ENCODE measurements at regions not wholly inside any gene's neighbourhood (a gene's known extent, or its start where the extent isn't known, plus 50 kb on each side); places are given as distances from the start of the nearest gene placed in this dataset.

DNA sequence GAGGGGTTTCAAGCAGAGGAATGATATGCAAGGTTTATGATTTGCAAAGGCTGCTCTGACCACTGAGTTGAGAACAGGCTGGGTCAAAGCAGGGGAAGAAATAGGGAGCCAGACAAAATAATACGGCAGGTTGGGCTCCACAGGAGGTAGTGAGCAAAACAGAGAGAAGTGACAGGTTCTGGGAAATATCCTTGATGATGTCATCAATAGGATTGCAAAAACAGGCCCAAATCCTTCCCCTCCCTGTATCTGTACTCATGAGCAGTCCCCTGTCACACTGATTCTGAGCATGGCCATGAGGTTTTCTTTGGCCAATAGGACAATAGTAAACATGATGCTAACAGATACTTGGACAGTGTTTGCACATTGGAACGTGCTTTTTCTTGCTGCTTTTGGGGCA is 471.8 kb upstream of the BRINP1 start:
- Mint-ChIP-seq H3K27me3 (peaks cover 0 to 9% (median 3%) of the 10 kb centered on the region in 5 donors), H3K36me3 (no peaks in the 10 kb centered on the region), H3K9me3 (peaks cover 0 to 3% (median under 1%) of the 10 kb centered on the region in 9 donors), H3K4me3 (no peak overlapping the region), H3K4me1 (no peaks in the 10 kb centered on the region), H3K27ac (no peak overlapping the region)
- POLR2A ChIA-PET, result no interaction called here
- DNase-seq (no peak), ATAC-seq (no peak)

DNA sequence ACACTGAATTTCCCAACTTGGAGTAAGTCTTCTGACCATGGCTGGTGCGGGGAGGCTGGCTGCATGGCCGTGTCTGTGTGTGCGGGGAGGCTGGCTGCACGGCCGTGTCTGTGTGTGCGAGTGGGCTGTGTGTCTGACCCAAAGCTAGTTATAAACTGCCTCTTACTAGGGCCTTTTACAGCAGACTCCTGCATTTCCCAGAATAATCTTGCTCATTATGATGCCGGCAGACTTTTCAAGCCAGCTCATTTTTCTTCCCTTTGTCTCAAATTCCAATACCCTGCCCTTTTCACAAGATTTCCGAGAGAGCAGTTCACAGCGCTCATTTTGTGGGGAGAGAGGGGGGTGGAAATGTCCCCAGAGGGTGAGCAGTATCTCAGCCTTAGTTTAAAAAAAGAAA is 470.7 kb upstream of the BRINP1 start:
- DNase-seq (no peak), ATAC-seq (no peak)
- Mint-ChIP-seq H3K27me3 (peaks cover 0 to 9% (median 3%) of the 10 kb centered on the region in 5 donors), H3K9me3 (peaks cover 0 to 5% (median 0%) of the 10 kb centered on the region in 9 donors), H3K4me3 (no peak overlapping the region), H3K36me3 (no peaks in the 10 kb centered on the region), H3K27ac (no peak overlapping the region), H3K4me1 (no peaks in the 10 kb centered on the region)
- POLR2A ChIA-PET, result no interaction called here

- H3K4me1 Mint-ChIP-seq, result no peaks in the 10 kb centered on the region
- peaks cover 0 to 21% (median 4%) of the 10 kb centered on the region in 5 donors for H3K27me3 Mint-ChIP-seq
- no peak for DNase-seq
- ATAC-seq, result no peak
- H3K27ac Mint-ChIP-seq, result no peak overlapping the region
- H3K9me3 Mint-ChIP-seq, result peaks cover 0 to 7% (median 0%) of the 10 kb centered on the region in 9 donors
- no peak overlapping the region for H3K4me3 Mint-ChIP-seq
- POLR2A ChIA-PET, result no interaction called here
- H3K36me3 Mint-ChIP-seq, result no peaks in the 10 kb centered on the region
These were observed 469.0 kb upstream of the BRINP1 start for GRCh38 chr9:119838210-119838609.

GRCh38 chr9:119836036-119836435 is 466.8 kb upstream of the BRINP1 start:
- DNase-seq (no peak), ATAC-seq (no peak)
- POLR2A ChIA-PET, result no interaction called here
- Mint-ChIP-seq H3K36me3 (no peaks in the 10 kb centered on the region), H3K9me3 (peaks cover 0 to 7% (median 0%) of the 10 kb centered on the region in 9 donors), H3K27me3 (peaks cover 0 to 21% (median 6%) of the 10 kb centered on the region in 5 donors), H3K27ac (no peak overlapping the region), H3K4me3 (no peak overlapping the region), H3K4me1 (no peaks in the 10 kb centered on the region)

DNA sequence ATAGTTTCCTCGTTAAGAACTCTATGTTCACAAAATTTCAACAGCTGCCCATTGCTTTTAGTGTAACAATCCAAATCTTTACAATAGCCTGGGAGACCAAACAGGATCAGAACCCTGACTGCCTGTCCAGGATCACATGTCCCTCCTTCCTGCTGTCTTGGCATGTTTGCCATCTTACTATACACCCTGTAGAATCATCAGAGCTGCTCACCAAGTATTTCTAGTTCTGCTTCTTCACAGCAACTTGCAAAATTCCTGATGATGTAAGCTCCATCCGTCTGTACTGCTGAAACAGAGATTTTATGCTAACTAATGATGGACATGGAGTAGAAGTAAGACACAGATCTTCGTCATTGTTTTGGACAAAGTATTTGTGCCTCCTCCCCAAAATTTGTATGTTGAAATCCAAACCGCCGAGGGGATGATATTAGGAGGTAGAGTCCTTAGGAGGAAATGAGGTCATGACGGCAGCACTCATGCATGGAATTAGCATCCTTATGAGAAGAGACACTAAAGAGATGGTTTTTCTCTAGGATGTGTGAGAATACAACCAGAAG is 464.9 kb upstream of the BRINP1 start:
- ATAC-seq (no peak), DNase-seq (no peak)
- peaks cover 0 to 7% (median 0%) of the 10 kb centered on the region in 9 donors for H3K9me3 Mint-ChIP-seq
- H3K4me3 Mint-ChIP-seq, result no peak overlapping the region
- H3K27me3 Mint-ChIP-seq, result peaks cover 0 to 15% (median 3%) of the 10 kb centered on the region in 5 donors
- H3K27ac Mint-ChIP-seq, result no peak overlapping the region
- POLR2A ChIA-PET, result no interaction called here
- H3K36me3 Mint-ChIP-seq, result no peaks in the 10 kb centered on the region
- H3K4me1 Mint-ChIP-seq, result no peaks in the 10 kb centered on the region

DNA sequence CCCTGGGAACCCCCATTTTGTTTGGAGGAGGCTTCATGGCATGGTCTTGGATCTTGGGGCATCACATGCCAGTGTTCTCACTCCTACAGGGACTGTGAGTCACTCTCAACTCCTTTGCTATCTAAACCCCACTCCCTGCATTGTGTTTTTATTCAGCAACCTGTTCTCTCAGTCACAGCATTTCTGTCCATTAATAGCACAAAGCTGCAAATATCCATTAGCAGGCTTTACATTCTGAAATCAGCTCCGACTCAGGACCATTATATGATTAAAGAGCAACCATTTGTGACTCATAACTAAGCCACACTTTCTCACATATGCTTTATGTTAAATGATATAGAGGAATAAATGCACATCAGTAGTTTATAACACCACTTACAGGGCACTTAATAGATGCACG is 462.1 kb upstream of the BRINP1 start:
- H3K9me3 Mint-ChIP-seq, result peaks cover 0 to 7% (median 0%) of the 10 kb centered on the region in 9 donors
- H3K27ac Mint-ChIP-seq, result no peak overlapping the region
- POLR2A ChIA-PET, result no interaction called here
- ATAC-seq, result no peak
- H3K4me3 Mint-ChIP-seq, result no peak overlapping the region
- H3K36me3 Mint-ChIP-seq, result no peaks in the 10 kb centered on the region
- no peak for DNase-seq
- H3K4me1 Mint-ChIP-seq, result no peaks in the 10 kb centered on the region
- peaks cover 0 to 12% (median under 1%) of the 10 kb centered on the region in 5 donors for H3K27me3 Mint-ChIP-seq

DNA sequence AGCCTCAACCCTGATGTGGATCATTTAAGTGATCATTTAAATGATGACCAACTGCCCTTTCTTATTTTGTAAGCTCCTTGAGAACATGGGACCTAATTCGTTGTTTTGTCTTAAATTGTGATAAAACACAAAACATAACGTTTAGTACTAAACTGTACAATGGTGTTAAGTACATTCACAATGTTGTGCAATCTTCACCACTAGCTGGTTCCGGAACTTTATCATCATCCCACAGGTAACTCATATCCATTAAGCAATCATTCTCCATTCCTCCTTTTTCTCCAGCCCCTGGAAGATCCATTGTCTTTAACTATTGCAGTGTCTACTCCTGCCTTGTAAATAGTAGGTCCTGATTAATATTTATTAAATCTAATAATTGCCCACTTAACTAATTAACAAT is 460.5 kb upstream of the BRINP1 start:
- Mint-ChIP-seq H3K36me3 (no peaks in the 10 kb centered on the region), H3K4me1 (no peaks in the 10 kb centered on the region), H3K9me3 (peaks cover 0 to 7% (median 0%) of the 10 kb centered on the region in 9 donors), H3K4me3 (no peak overlapping the region), H3K27me3 (peaks cover 0 to 12% (median 0%) of the 10 kb centered on the region in 5 donors), H3K27ac (no peak overlapping the region)
- POLR2A ChIA-PET, result no interaction called here
- ATAC-seq (no peak), DNase-seq (no peak)

DNA sequence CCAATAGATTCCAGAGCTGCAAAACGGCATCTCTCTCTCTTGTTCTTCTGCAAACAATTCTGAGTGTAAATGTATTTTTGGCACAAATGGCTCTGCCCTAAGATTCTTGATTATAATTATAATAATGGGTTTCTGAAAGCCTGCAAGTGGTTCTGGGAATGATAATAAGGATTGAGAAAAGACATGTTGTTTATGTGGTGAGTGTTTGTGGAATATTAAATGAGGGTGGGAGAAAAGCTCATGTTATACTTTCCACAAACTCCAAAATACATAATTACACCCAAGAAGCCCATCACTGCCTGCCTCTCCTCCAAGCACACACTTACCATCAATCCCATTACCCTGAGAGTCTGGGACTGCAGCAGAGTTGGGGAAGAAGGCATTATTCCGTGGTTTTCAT is 460.0 kb upstream of the BRINP1 start:
- H3K4me1 Mint-ChIP-seq, result no peaks in the 10 kb centered on the region
- no peak overlapping the region for H3K27ac Mint-ChIP-seq
- no peak for ATAC-seq
- DNase-seq, result no peak
- POLR2A ChIA-PET, result no interaction called here
- H3K36me3 Mint-ChIP-seq, result no peaks in the 10 kb centered on the region
- peaks cover 0 to 7% (median 0%) of the 10 kb centered on the region in 9 donors for H3K9me3 Mint-ChIP-seq
- no peak overlapping the region for H3K4me3 Mint-ChIP-seq
- peaks cover 0 to 10% (median 0%) of the 10 kb centered on the region in 5 donors for H3K27me3 Mint-ChIP-seq

- DNase-seq, result no peak
- POLR2A ChIA-PET, result no interaction called here
- Mint-ChIP-seq H3K36me3 (no peaks in the 10 kb centered on the region), H3K9me3 (peaks cover 0 to 4% (median 0%) of the 10 kb centered on the region in 9 donors), H3K27me3 (peaks cover 0 to 3% (median 0%) of the 10 kb centered on the region in 5 donors), H3K4me1 (no peaks in the 10 kb centered on the region), H3K4me3 (no peak overlapping the region), H3K27ac (no peak overlapping the region)
- ATAC-seq, result no peak
These were observed 458.3 kb upstream of the BRINP1 start for GRCh38 chr9:119827526-119827925.

DNA sequence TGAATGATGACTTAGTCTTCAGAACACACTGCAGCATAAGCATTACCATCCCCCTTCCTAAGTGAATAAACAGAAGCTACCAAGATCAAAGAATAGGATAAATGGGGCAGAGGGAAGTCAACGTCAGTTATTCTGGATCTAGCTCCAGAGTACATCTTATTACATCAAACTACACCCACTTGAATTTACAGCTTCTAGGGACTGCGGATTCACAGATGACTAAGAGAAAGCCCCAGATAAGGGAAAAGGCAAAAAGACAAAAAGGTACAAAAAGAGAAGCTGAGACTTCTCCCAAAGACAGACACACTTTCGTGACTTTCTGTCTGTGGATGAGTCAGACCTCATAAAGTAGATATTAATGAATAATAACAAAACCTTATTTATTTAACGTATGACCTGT is 457.9 kb upstream of the BRINP1 start:
- POLR2A ChIA-PET, result no interaction called here

GRCh38 chr9:119818726-119819435 is 449.6 kb upstream of the BRINP1 start:
- Mint-ChIP-seq H3K4me1 (no peaks in the 10 kb centered on the region), H3K9me3 (peaks cover 0 to 4% (median 0%) of the 10 kb centered on the region in 9 donors), H3K4me3 (no peak overlapping the region), H3K36me3 (no peaks in the 10 kb centered on the region), H3K27me3 (peaks cover 0 to 13% (median 0%) of the 10 kb centered on the region in 5 donors), H3K27ac (no peak overlapping the region)
- POLR2A ChIA-PET, result no interaction called here
- DNase-seq (no peak), ATAC-seq (no peak)

More for the DNA sequence above, 457.9 kb upstream of the BRINP1 start:
- H3K27ac Mint-ChIP-seq, result no peak overlapping the region
- no peaks in the 10 kb centered on the region for H3K36me3 Mint-ChIP-seq
- no peak for DNase-seq
- no peak overlapping the region for H3K4me3 Mint-ChIP-seq
- H3K4me1 Mint-ChIP-seq, result no peaks in the 10 kb centered on the region
- ATAC-seq, result no peak
- peaks cover 0 to 2% (median 0%) of the 10 kb centered on the region in 5 donors for H3K27me3 Mint-ChIP-seq
- peaks cover 0 to 4% (median 0%) of the 10 kb centered on the region in 9 donors for H3K9me3 Mint-ChIP-seq

DNA sequence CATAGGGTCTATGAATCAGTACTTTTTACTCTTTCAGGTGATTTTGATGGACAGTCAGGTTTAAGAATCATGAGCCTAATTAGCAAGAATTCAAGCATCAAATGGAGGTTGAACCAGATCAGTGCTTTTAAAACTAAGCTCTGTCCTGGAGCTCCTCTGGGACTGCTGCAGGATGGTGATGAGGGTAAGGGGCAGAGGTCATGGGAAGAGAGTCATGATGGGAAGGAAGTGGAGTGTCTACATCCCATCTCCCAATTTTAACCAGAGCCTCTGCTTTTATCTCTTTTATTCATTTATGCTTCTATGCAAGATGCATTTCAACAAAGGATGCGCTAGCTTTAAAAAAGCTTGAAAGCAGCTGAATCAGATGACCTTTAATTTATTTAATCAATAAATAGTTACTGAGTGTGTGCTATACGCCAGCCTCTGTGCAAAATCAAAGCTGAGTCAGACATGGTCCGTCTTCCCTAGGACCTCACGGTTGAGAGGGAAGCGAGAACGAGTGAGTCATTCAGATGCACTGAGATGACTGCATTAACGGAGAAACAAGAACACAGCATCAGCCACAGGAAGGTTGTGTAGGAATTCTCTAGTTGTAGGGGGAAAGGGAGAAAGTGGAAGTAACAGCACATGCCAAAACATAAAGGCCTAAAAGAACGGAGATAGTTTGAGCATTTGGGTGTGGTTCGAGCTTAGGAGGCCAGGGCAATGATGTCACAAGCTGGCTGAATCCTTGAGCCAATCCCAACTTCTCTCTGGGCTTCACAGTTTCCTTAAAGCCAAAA is 441.6 kb upstream of the BRINP1 start:
- DNase-seq (no peak), ATAC-seq (no peak)
- Mint-ChIP-seq H3K27ac (no peak overlapping the region), H3K36me3 (no peaks in the 10 kb centered on the region), H3K27me3 (peaks cover 0 to 19% (median 0%) of the 10 kb centered on the region in 5 donors), H3K4me1 (peaks cover 0 to 2% (median 0%) of the 10 kb centered on the region in 4 donors), H3K4me3 (no peak overlapping the region), H3K9me3 (peaks cover 0 to 6% (median 0%) of the 10 kb centered on the region in 9 donors)
- POLR2A ChIA-PET, result no interaction called here

- no peak overlapping the region for H3K27ac Mint-ChIP-seq
- POLR2A ChIA-PET, result no interaction called here
- H3K9me3 Mint-ChIP-seq, result peaks cover 0 to 5% (median 0%) of the 10 kb centered on the region in 9 donors
- no peak for DNase-seq
- H3K4me3 Mint-ChIP-seq, result no peak overlapping the region
- no peaks in the 10 kb centered on the region for H3K36me3 Mint-ChIP-seq
- peaks cover 0 to 6% (median 0%) of the 10 kb centered on the region in 5 donors for H3K27me3 Mint-ChIP-seq
- no peaks in the 10 kb centered on the region for H3K4me1 Mint-ChIP-seq
- ATAC-seq, result no peak
These were observed 434.4 kb upstream of the BRINP1 start for GRCh38 chr9:119803679-119804078.

Data from naive thymus-derived CD8-positive, alpha-beta T cell (primary cell).